HepG2 (cell line): ENCODE measurements at regions not wholly inside any gene's neighbourhood (a gene's known extent, or its start where the extent isn't known, plus 50 kb on each side); places are given as distances from the start of the nearest gene placed in this dataset.

Experiments
- ATAC-seq: fragments of 200-7000 bp; cut with Tn5 transposase; 3 replicates; pipeline ENCODE4 v1.9.1; 2020; ENCODE audit warnings: mild to moderate bottlenecking, moderate library complexity
- BruUV-seq: library from RNA; stranded (reverse); fragments of 400-500 nt; replicated peaks from 2 replicates; lab custom pipeline; 2021; lab: Mats Ljungman, UMichigan
- CTCF ChIA-PET: fragments of 300-600 bp; formaldehyde crosslinking; extraction: SDS; loops from one replicate; lab custom pipeline; 2021; ENCODE audit warnings: low total read pairs, inconsistent platforms, low intra/inter-chr PET ratio; lab: Yijun Ruan, JAX
- POLR2A ChIA-PET: fragments of 350-600 bp; sonication (Branson Sonifier 250); formaldehyde crosslinking; loops from one replicate; lab custom pipeline; 2020; ENCODE audit warnings: antibody characterized with exemption, inconsistent platforms; lab: Yijun Ruan, JAX
- DNase-seq: peaks from one replicate; pipeline ENCODE4 v3.0.0-alpha.2; 2015; ENCODE audit warnings: low spot score
- FAIRE-seq: peaks from 3 replicates; lab custom pipeline; 2011; peaks lifted over from hg19 to GRCh38; lab: Jason Lieb, UNC
- H2AFZ ChIP-seq: one replicate; pipeline ENCODE4 v1.6.1; 2011; ENCODE audit warnings: low read length, inconsistent platforms
- H3K27ac ChIP-seq: fragments of 300-600 bp; 3 replicates; pipeline ENCODE4 v1.8.0; 2011; ENCODE audit warnings: mixed run types, mild to moderate bottlenecking, mixed read lengths, low read length, inconsistent platforms; ENCODE audit not compliant: insufficient read depth; ENCODE audit errors: extremely low read length
- H3K27me3 ChIP-seq, 2 experiments: fragments of 200-600 bp in 1 of 2; 2 replicates in 1 of 2; 3 replicates in 1 of 2; pipeline versions ENCODE4 v1.6.0 to v1.8.0; 2011; ENCODE audit warnings: low read length in 2 of 2, mild to moderate bottlenecking in 2 of 2, moderate library complexity in 2 of 2, inconsistent platforms in 1 of 2; ENCODE audit not compliant: insufficient read depth in 2 of 2, control insufficient read depth in 1 of 2
- H3K36me3 ChIP-seq, 2 experiments: fragments of 200-600 bp in 1 of 2; replicated peaks in 1 of 2; 2 replicates in 1 of 2; 3 replicates in 1 of 2; pipeline versions ENCODE4 v1.5.1 to v1.8.0; 2011; ENCODE audit warnings: low read length in 2 of 2, inconsistent platforms in 1 of 2; ENCODE audit not compliant: insufficient read depth in 2 of 2, control insufficient read depth in 1 of 2
- H3K4me1 ChIP-seq: 2 replicates; pipeline ENCODE4 v1.5.1; 2012; ENCODE audit warnings: low read length, inconsistent platforms; ENCODE audit not compliant: insufficient read depth
- H3K4me2 ChIP-seq: 2 replicates; pipeline ENCODE4 v1.6.0; 2011; ENCODE audit warnings: low read depth, low read length, inconsistent platforms
- H3K4me3 ChIP-seq, 3 experiments: fragments of 200-600 bp in 1 of 3; sonication (generic), shearing (Covaris generic) in 1 of 3; replicated peaks in 1 of 3; 2 replicates each; pipeline ENCODE4 v1.5.1; 2011 to 2016; ENCODE audit warnings: low read length in 3 of 3, inconsistent platforms in 2 of 3, low read depth in 2 of 3, mild to moderate bottlenecking in 2 of 3, control low read depth in 1 of 3, mixed read lengths in 1 of 3; ENCODE audit not compliant: insufficient read depth in 1 of 3
- H3K79me2 ChIP-seq: one replicate; pipeline ENCODE4 v1.6.1; 2011; ENCODE audit warnings: low read length, inconsistent platforms; ENCODE audit not compliant: insufficient read depth
- H3K9ac ChIP-seq: 2 replicates; pipeline ENCODE4 v1.6.0; 2011; ENCODE audit warnings: mild to moderate bottlenecking, low read depth, low read length, inconsistent platforms; ENCODE audit not compliant: insufficient read depth
- H3K9me3 ChIP-seq: 2 replicates; pipeline ENCODE4 v1.5.1; 2012; ENCODE audit warnings: mild to moderate bottlenecking, low read length
- H4K20me1 ChIP-seq: 2 replicates; pipeline ENCODE4 v1.6.0; 2011; ENCODE audit warnings: inconsistent platforms, mild to moderate bottlenecking, low read length, moderate library complexity; ENCODE audit not compliant: insufficient read depth
- ARNT2 ChIP-seq: sonication (generic); formaldehyde crosslinking; IDR thresholded peaks from 2 replicates; pipeline ENCODE4 v1.8.0; 2022; ENCODE audit warnings: mild to moderate bottlenecking, low read depth, missing genetic modification reagents, moderate library complexity
- GATAD1 ChIP-seq: IDR thresholded peaks from 2 replicates; pipeline ENCODE4 v1.6.1; 2016; ENCODE audit warnings: missing genetic modification reagents, missing compliant biosample characterization
- IKZF4 ChIP-seq: sonication (generic); formaldehyde crosslinking; IDR thresholded peaks from 2 replicates; pipeline ENCODE4 v1.5.1; 2020; ENCODE audit warnings: borderline replicate concordance, mild to moderate bottlenecking, low read depth, missing genetic modification reagents; ENCODE audit errors: not compliant biosample characterization
- KMT2A ChIP-seq: sonication (generic); formaldehyde crosslinking; IDR thresholded peaks from 2 replicates; pipeline ENCODE4 v1.4.0; 2020; ENCODE audit warnings: missing genetic modification reagents
- MYC ChIP-seq: sonication (generic); formaldehyde crosslinking; IDR thresholded peaks from 2 replicates; pipeline ENCODE4 v1.9.0; 2021; ENCODE audit warnings: missing genetic modification reagents, borderline replicate concordance
- PITX1 ChIP-seq: sonication (generic); formaldehyde crosslinking; IDR thresholded peaks from 2 replicates; pipeline ENCODE4 v1.5.1; 2020; ENCODE audit warnings: mild to moderate bottlenecking, missing genetic modification reagents
- REL ChIP-seq: sonication (generic); formaldehyde crosslinking; conservative IDR thresholded peaks from 2 replicates; pipeline ENCODE4 v1.8.0; 2022; ENCODE audit warnings: mild to moderate bottlenecking, missing genetic modification reagents, moderate library complexity
- SALL1 ChIP-seq: sonication (generic); formaldehyde crosslinking; IDR thresholded peaks from 2 replicates; pipeline ENCODE4 v1.8.0; 2022; ENCODE audit warnings: mild to moderate bottlenecking, missing genetic modification reagents
- SPEN ChIP-seq: sonication (generic); formaldehyde crosslinking; IDR thresholded peaks from 2 replicates; pipeline ENCODE4 v1.5.1; 2020; ENCODE audit warnings: low read depth, mild to moderate bottlenecking, missing genetic modification reagents
- TEAD3 ChIP-seq: optimal IDR thresholded peaks from 2 replicates; pipeline ENCODE3; 2016; ENCODE audit warnings: borderline replicate concordance
- WIZ ChIP-seq: sonication (generic); formaldehyde crosslinking; IDR thresholded peaks from 2 replicates; pipeline ENCODE4 v1.5.1; 2020; ENCODE audit warnings: mild to moderate bottlenecking, missing genetic modification reagents
- ZFY ChIP-seq: sonication (generic); formaldehyde crosslinking; IDR thresholded peaks from 2 replicates; pipeline ENCODE4 v1.4.0; 2020; ENCODE audit warnings: missing genetic modification reagents
- ZNF143 ChIP-seq: sonication (generic); formaldehyde crosslinking; IDR thresholded peaks from 2 replicates; pipeline ENCODE4 v1.4.0; 2020; ENCODE audit warnings: missing genetic modification reagents
- ZNF234 ChIP-seq: sonication (generic); formaldehyde crosslinking; conservative IDR thresholded peaks from 2 replicates; pipeline ENCODE4 v1.5.1; 2020; ENCODE audit warnings: mild to moderate bottlenecking, missing genetic modification reagents
- ZNF24 ChIP-seq: fragments of 450-650 bp; IDR thresholded peaks from 2 replicates; pipeline ENCODE4 v1.6.1; 2017; ENCODE audit warnings: antibody characterized with exemption, mild to moderate bottlenecking
- ZNF563 ChIP-seq: sonication (generic); formaldehyde crosslinking; IDR thresholded peaks from 2 replicates; pipeline ENCODE4 v1.8.0; 2022; ENCODE audit warnings: mild to moderate bottlenecking, moderate library complexity, missing genetic modification reagents
- ZNF674 ChIP-seq: sonication (generic); formaldehyde crosslinking; IDR thresholded peaks from 2 replicates; pipeline ENCODE4 v1.5.0; 2020; ENCODE audit warnings: low read depth, mild to moderate bottlenecking, missing genetic modification reagents
- ZSCAN9 ChIP-seq: IDR thresholded peaks from 2 replicates; pipeline ENCODE4 v1.6.1; 2016; ENCODE audit warnings: borderline replicate concordance
- WGBS: methylation state at CpG from one replicate; pipeline ENCODE4 v1.1.6; 2017; ENCODE audit warnings: low lambda C conversion rate; 5-methylcytosine and 5-hydroxymethylcytosine counted together
- in situ Hi-C: cut with HindIII; loops from 2 replicates; pipeline ENCODE4 v1.10.0; 2017; ENCODE audit warnings: low pct_unique_long_range_greater_than_20kb; ENCODE audit not compliant: extremely low pct_ligation_motif_present
- intact Hi-C: fragments of 100-400 bp; cut with micrococcal nuclease; formaldehyde crosslinking; loops from one replicate; pipeline ENCODE4 v1.10.0; 2022; ENCODE audit not compliant: unreplicated experiment
- TF ChIP-seq, protein P1 (sequence below): sonication (generic); formaldehyde crosslinking; IDR thresholded peaks from 2 replicates; pipeline ENCODE4 v1.8.0; 2022; ENCODE audit warnings: missing genetic modification reagents, mild to moderate bottlenecking, inconsistent platforms, borderline replicate concordance

DNA sequence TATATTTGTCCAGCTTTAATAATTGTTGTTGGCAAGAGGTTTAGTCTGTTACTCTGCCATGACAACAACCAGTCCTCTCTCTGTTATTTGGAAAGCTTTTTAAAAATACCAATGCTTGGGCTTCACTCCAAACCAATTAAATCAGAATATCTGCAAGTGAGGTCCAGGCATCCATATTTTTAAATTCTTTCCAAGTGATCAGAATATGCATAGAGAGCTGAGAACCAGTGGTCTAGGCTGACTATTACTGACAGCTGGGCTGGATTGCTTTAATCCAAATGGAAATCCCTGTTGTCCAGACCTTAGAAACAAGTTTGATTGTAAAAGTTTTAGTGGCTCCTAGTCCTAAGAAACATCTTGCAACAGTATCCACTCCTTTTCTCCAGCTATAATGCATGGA is 1059.7 kb upstream of the ACVR2A start:
- no peak overlapping the region for H3K9ac ChIP-seq
- no TSS peak for BruUV-seq
- intact Hi-C loops: loop anchor here (5.0 kb wide), 1 partner anchor 452 kb away; no protein-coding TSS in a partner anchor
- no peaks in the 10 kb centered on the region for H3K4me1 ChIP-seq
- CTCF ChIA-PET: no interaction called here
- H3K9me3 ChIP-seq: peaks cover 32% of the 10 kb centered on the region
- TF ChIP-seq REL (CRISPR knock-in tag): no peak
- H3K79me2 ChIP-seq: no peaks in the 10 kb centered on the region
- H3K27ac ChIP-seq: no peak overlapping the region
- DNase-seq (no peak), ATAC-seq (no peak), FAIRE-seq (no peak)
- H4K20me1 ChIP-seq: no peaks in the 10 kb centered on the region
- in situ Hi-C loops: no loop called here
- no peak overlapping the region for H3K4me2 ChIP-seq
- POLR2A ChIA-PET: no interaction called here
- H3K27me3 ChIP-seq: no peaks in the 10 kb centered on the region
- no peaks in the 10 kb centered on the region for H3K36me3 ChIP-seq
- H2AFZ ChIP-seq: no peak overlapping the region
- H3K4me3 ChIP-seq: no peak overlapping the region

DNA sequence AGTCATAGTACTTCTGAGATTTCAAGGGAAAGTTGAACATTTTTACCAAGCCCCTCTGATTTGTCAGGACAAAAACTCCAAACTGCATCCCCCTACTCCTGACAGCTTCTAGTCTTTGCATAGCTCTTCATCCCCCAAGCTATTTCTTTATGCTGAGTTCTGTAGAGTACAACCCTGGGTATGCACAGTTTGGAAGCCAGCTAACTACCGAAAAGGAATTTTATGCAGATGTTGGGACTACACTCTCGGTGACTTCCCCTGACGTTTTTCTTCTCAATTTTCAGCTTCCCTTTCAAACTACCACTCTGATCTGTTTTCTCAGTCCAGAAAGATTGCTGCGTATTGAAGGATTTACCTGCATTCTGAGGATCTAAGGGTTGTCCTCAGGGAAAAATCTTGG is 1060.2 kb upstream of the ACVR2A start:
- no peaks in the 10 kb centered on the region for H3K4me1 ChIP-seq
- no peak for TF ChIP-seq SALL1 (CRISPR knock-in tag)
- TF ChIP-seq ZNF24: no peak
- no peak for TF ChIP-seq GATAD1 (CRISPR knock-in tag)
- no peak for TF ChIP-seq KMT2A
- no peak for TF ChIP-seq ARNT2 (CRISPR knock-in tag)
- TF ChIP-seq ZNF234 (CRISPR knock-in tag): no peak
- TF ChIP-seq, protein P1, sequence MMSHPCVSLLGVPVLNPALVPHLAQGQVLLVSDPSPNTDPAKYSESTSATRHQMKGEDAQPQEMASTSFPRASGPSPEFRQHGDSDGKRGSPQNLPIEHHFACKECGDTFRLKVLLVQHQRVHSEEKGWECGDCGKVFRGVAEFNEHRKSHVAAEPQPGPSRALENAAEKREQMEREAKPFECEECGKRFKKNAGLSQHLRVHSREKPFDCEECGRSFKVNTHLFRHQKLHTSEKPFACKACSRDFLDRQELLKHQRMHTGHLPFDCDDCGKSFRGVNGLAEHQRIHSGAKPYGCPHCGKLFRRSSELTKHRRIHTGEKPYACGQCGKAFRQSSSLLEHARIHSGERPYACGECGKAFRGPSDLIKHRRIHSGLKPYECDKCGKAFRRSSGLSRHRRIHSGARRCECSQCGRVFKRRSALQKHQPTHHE (CRISPR knock-in tag): no peak
- no peak for TF ChIP-seq IKZF4 (CRISPR knock-in tag)
- no peak for TF ChIP-seq ZFY (CRISPR knock-in tag)
- TF ChIP-seq SPEN (CRISPR knock-in tag): no peak
- no peak for TF ChIP-seq WIZ
- TF ChIP-seq ZNF143: no peak
- no peak for TF ChIP-seq ZSCAN9
- TF ChIP-seq TEAD3 (CRISPR knock-in tag): no peak
- no peak for TF ChIP-seq MYC (CRISPR knock-in tag)
- TF ChIP-seq PITX1 (CRISPR knock-in tag): no peak
- TF ChIP-seq ZNF563 (CRISPR knock-in tag): no peak
- TF ChIP-seq ZNF674 (CRISPR knock-in tag): no peak
- H4K20me1 ChIP-seq: no peaks in the 10 kb centered on the region
- DNase-seq (no peak), ATAC-seq (no peak), FAIRE-seq (no peak)
- in situ Hi-C loops: no loop called here
- H3K9me3 ChIP-seq: peaks cover 32% of the 10 kb centered on the region
- no peak overlapping the region for H3K27ac ChIP-seq
- intact Hi-C loops: loop anchor here (5.0 kb wide), 1 partner anchor 453 kb away; no protein-coding TSS in a partner anchor
- no peak overlapping the region for H3K4me3 ChIP-seq
- 4% methylated on average over 4 of the region's 4 CpGs for WGBS
- no peak overlapping the region for H3K9ac ChIP-seq
- POLR2A ChIA-PET: no interaction called here
- no peak overlapping the region for H3K4me2 ChIP-seq
- CTCF ChIA-PET: no interaction called here
- BruUV-seq: no TSS peak
- no peak overlapping the region for H2AFZ ChIP-seq
- H3K36me3 ChIP-seq: no peaks in the 10 kb centered on the region
- H3K27me3 ChIP-seq: no peaks in the 10 kb centered on the region
- no peaks in the 10 kb centered on the region for H3K79me2 ChIP-seq
